ENCODE measurements at regions not wholly inside any gene's neighbourhood (a gene's known extent, or its start where the extent isn't known, plus 50 kb on each side); places are given as distances from the start of the nearest gene placed in this dataset.

GRCh38 chr2:226561962-226562361 lies 237.7 kb downstream of the IRS1 start:
- H3K4me3 ChIP-seq, result no peak overlapping the region
- no peaks in the 10 kb centered on the region for H3K4me1 ChIP-seq
- no peak for TF ChIP-seq Cebpa-rat (IDR thresholded peaks at IDR 0.05)
- H3K9ac ChIP-seq, result no peak overlapping the region
- H3K4me2 ChIP-seq, result no peak overlapping the region
- no peaks in the 10 kb centered on the region for H3K9me3 ChIP-seq
- H3K36me3 ChIP-seq, result no peaks in the 10 kb centered on the region
- no peak overlapping the region for H3K27ac ChIP-seq
- H3K27me3 ChIP-seq, result no peaks in the 10 kb centered on the region
- no peaks in the 10 kb centered on the region for H4K20me1 ChIP-seq

- Histone ChIP-seq H3K27me3 (no peaks in the 10 kb centered on the region), H3K4me2 (no peak overlapping the region), H3K4me3 (no peak overlapping the region), H3K9ac (no peak overlapping the region), H3K4me1 (no peaks in the 10 kb centered on the region), H3K27ac (no peak overlapping the region), H4K20me1 (no peaks in the 10 kb centered on the region), H3K9me3 (no peaks in the 10 kb centered on the region), H3K36me3 (no peaks in the 10 kb centered on the region)
- TF ChIP-seq Cebpa-rat (IDR thresholded peaks at IDR 0.05), result no peak
Measured at GRCh38 chr2:226560325-226560724, 239.3 kb downstream of the IRS1 start.

GRCh38 chr2:226559536-226559935 lies 240.1 kb downstream of the IRS1 start:
- no peak overlapping the region for H3K27ac ChIP-seq
- H4K20me1 ChIP-seq, result no peaks in the 10 kb centered on the region
- H3K9me3 ChIP-seq, result no peaks in the 10 kb centered on the region
- no peak for TF ChIP-seq Cebpa-rat (IDR thresholded peaks at IDR 0.05)
- no peaks in the 10 kb centered on the region for H3K4me1 ChIP-seq
- no peak overlapping the region for H3K4me2 ChIP-seq
- no peaks in the 10 kb centered on the region for H3K36me3 ChIP-seq
- no peak overlapping the region for H3K4me3 ChIP-seq
- H3K27me3 ChIP-seq, result no peaks in the 10 kb centered on the region
- H3K9ac ChIP-seq, result no peak overlapping the region

GRCh38 chr2:226558418-226558817 lies 241.2 kb downstream of the IRS1 start:
- H3K4me1 ChIP-seq, result no peaks in the 10 kb centered on the region
- H3K9ac ChIP-seq, result no peak overlapping the region
- no peaks in the 10 kb centered on the region for H3K9me3 ChIP-seq
- no peak overlapping the region for H3K27ac ChIP-seq
- no peak for TF ChIP-seq Cebpa-rat (IDR thresholded peaks at IDR 0.05)
- H3K36me3 ChIP-seq, result no peaks in the 10 kb centered on the region
- H3K4me3 ChIP-seq, result no peak overlapping the region
- H4K20me1 ChIP-seq, result no peaks in the 10 kb centered on the region
- H3K27me3 ChIP-seq, result no peaks in the 10 kb centered on the region
- H3K4me2 ChIP-seq, result no peak overlapping the region

GRCh38 chr2:226556050-226556449 lies 243.6 kb downstream of the IRS1 start:
- Histone ChIP-seq H3K27me3 (no peaks in the 10 kb centered on the region), H3K4me2 (no peak overlapping the region), H3K27ac (no peak overlapping the region), H3K9me3 (no peaks in the 10 kb centered on the region), H3K36me3 (no peaks in the 10 kb centered on the region), H3K9ac (no peak overlapping the region), H3K4me3 (no peak overlapping the region), H4K20me1 (no peaks in the 10 kb centered on the region), H3K4me1 (no peaks in the 10 kb centered on the region)
- no peak for TF ChIP-seq Cebpa-rat (IDR thresholded peaks at IDR 0.05)

GRCh38 chr2:226554701-226555100 lies 244.9 kb downstream of the IRS1 start:
- Histone ChIP-seq H3K9ac (no peak overlapping the region), H3K4me2 (no peak overlapping the region), H4K20me1 (no peaks in the 10 kb centered on the region), H3K27ac (no peak overlapping the region), H3K9me3 (no peaks in the 10 kb centered on the region), H3K27me3 (no peaks in the 10 kb centered on the region), H3K36me3 (no peaks in the 10 kb centered on the region), H3K4me1 (no peaks in the 10 kb centered on the region), H3K4me3 (no peak overlapping the region)
- TF ChIP-seq Cebpa-rat (IDR thresholded peaks at IDR 0.05), result no peak

- no peak overlapping the region for H3K4me3 ChIP-seq
- no peak overlapping the region for H3K4me2 ChIP-seq
- no peaks in the 10 kb centered on the region for H3K27me3 ChIP-seq
- no peaks in the 10 kb centered on the region for H3K36me3 ChIP-seq
- no peaks in the 10 kb centered on the region for H3K4me1 ChIP-seq
- no peak overlapping the region for H3K9ac ChIP-seq
- H3K9me3 ChIP-seq, result no peaks in the 10 kb centered on the region
- no peak overlapping the region for H3K27ac ChIP-seq
- H4K20me1 ChIP-seq, result no peaks in the 10 kb centered on the region
- TF ChIP-seq Cebpa-rat (IDR thresholded peaks at IDR 0.05), result no peak
Measured at GRCh38 chr2:226553333-226553732, 246.3 kb downstream of the IRS1 start.

GRCh38 chr2:226552571-226553285 lies 246.9 kb downstream of the IRS1 start:
- TF ChIP-seq Cebpa-rat (IDR thresholded peaks at IDR 0.05), result no peak
- H4K20me1 ChIP-seq, result no peaks in the 10 kb centered on the region
- no peaks in the 10 kb centered on the region for H3K4me1 ChIP-seq
- H3K4me3 ChIP-seq, result no peak overlapping the region
- no peak overlapping the region for H3K9ac ChIP-seq
- H3K4me2 ChIP-seq, result no peak overlapping the region
- no peak overlapping the region for H3K27ac ChIP-seq
- H3K36me3 ChIP-seq, result no peaks in the 10 kb centered on the region
- no peaks in the 10 kb centered on the region for H3K9me3 ChIP-seq
- H3K27me3 ChIP-seq, result no peaks in the 10 kb centered on the region

- H3K36me3 ChIP-seq, result no peaks in the 10 kb centered on the region
- H3K4me1 ChIP-seq, result no peaks in the 10 kb centered on the region
- H3K27ac ChIP-seq, result no peak overlapping the region
- H3K4me3 ChIP-seq, result no peak overlapping the region
- no peaks in the 10 kb centered on the region for H3K27me3 ChIP-seq
- H3K9ac ChIP-seq, result no peak overlapping the region
- no peak for TF ChIP-seq Cebpa-rat (IDR thresholded peaks at IDR 0.05)
- no peaks in the 10 kb centered on the region for H4K20me1 ChIP-seq
- H3K4me2 ChIP-seq, result no peak overlapping the region
- H3K9me3 ChIP-seq, result no peaks in the 10 kb centered on the region
Measured at GRCh38 chr2:226551522-226552250, 247.9 kb downstream of the IRS1 start.

- no peak overlapping the region for H3K4me2 ChIP-seq
- H3K36me3 ChIP-seq, result no peaks in the 10 kb centered on the region
- no peaks in the 10 kb centered on the region for H3K27me3 ChIP-seq
- H3K4me1 ChIP-seq, result no peaks in the 10 kb centered on the region
- no peak overlapping the region for H3K4me3 ChIP-seq
- no peak overlapping the region for H3K27ac ChIP-seq
- H3K9ac ChIP-seq, result no peak overlapping the region
- H3K9me3 ChIP-seq, result no peaks in the 10 kb centered on the region
- no peak for TF ChIP-seq Cebpa-rat (IDR thresholded peaks at IDR 0.05)
- H4K20me1 ChIP-seq, result no peaks in the 10 kb centered on the region
Measured at GRCh38 chr2:226550801-226551200, 248.8 kb downstream of the IRS1 start.
